ENCODE measurements at regions not wholly inside any gene's neighbourhood (a gene's known extent, or its start where the extent isn't known, plus 50 kb on each side); places are given as distances from the start of the nearest gene placed in this dataset.

DNA sequence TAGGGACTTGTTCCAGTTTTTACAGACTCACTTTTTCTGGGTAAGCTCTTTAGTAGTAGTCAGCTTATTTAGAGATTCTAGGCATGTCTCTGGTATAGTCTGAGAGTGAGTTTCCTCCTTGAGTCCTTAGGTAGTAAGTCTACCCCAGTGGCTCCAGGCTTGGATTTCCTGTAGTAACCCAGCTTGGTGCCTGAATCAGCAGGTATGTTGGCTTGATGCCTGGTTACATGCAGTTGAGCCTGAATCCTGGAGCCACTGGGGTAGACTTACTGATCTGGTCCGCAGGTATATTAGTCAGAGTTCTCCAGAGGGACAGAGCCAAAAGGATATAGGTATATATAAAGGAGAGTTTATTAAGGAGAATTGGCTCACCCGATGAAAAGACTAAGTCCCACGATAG lies 85.8 kb upstream of the RBMS3 start:
- ATAC-seq (no peak), DNase-seq (ENCODE audit: low read depth, low spot score) (no peak)
- no TSS peak for BruUV-seq (replicated peaks)
- Histone ChIP-seq H3K4me3 (ENCODE audit: low read depth in 2 of 2, low read length in 2 of 2) (no peak overlapping the region), H3K27ac (ENCODE audit: low read length) (no peak overlapping the region), H3K9me3 (ENCODE audit: control insufficient read depth, insufficient read depth, low read depth, low read length) (no peaks in the 10 kb centered on the region), H3K27me3 (ENCODE audit: control insufficient read depth, insufficient read depth, low read length) (no peaks in the 10 kb centered on the region), H3K36me3 (ENCODE audit: control insufficient read depth, insufficient read depth, low read length) (no peaks in the 10 kb centered on the region), H3K4me1 (ENCODE audit: control insufficient read depth, insufficient read depth, low read length) (no peaks in the 10 kb centered on the region)
- ChIA-PET POLR2A (interaction anchor here (0.6 kb wide), 1 partner anchor 8 kb away, joined by 3 read pairs; no protein-coding TSS in a partner anchor), CTCF (no interaction called here)
- intact Hi-C loops (cut with micrococcal nuclease; ENCODE audit: unreplicated experiment) (no loop called here), in situ Hi-C loops (cut with HindIII; ENCODE audit: low pct_unique_long_range_greater_than_20kb, low sequenced_read_pairs) (no loop called here)
- TF ChIP-seq, protein P1, sequence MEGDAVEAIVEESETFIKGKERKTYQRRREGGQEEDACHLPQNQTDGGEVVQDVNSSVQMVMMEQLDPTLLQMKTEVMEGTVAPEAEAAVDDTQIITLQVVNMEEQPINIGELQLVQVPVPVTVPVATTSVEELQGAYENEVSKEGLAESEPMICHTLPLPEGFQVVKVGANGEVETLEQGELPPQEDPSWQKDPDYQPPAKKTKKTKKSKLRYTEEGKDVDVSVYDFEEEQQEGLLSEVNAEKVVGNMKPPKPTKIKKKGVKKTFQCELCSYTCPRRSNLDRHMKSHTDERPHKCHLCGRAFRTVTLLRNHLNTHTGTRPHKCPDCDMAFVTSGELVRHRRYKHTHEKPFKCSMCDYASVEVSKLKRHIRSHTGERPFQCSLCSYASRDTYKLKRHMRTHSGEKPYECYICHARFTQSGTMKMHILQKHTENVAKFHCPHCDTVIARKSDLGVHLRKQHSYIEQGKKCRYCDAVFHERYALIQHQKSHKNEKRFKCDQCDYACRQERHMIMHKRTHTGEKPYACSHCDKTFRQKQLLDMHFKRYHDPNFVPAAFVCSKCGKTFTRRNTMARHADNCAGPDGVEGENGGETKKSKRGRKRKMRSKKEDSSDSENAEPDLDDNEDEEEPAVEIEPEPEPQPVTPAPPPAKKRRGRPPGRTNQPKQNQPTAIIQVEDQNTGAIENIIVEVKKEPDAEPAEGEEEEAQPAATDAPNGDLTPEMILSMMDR (IDR thresholded peaks at IDR 0.05), result no peak
- TF ChIP-seq POLR2AphosphoS5 (IDR thresholded peaks at IDR 0.05; ENCODE audit: low read depth, low read length), result no peak
- TF ChIP-seq, protein P2, sequence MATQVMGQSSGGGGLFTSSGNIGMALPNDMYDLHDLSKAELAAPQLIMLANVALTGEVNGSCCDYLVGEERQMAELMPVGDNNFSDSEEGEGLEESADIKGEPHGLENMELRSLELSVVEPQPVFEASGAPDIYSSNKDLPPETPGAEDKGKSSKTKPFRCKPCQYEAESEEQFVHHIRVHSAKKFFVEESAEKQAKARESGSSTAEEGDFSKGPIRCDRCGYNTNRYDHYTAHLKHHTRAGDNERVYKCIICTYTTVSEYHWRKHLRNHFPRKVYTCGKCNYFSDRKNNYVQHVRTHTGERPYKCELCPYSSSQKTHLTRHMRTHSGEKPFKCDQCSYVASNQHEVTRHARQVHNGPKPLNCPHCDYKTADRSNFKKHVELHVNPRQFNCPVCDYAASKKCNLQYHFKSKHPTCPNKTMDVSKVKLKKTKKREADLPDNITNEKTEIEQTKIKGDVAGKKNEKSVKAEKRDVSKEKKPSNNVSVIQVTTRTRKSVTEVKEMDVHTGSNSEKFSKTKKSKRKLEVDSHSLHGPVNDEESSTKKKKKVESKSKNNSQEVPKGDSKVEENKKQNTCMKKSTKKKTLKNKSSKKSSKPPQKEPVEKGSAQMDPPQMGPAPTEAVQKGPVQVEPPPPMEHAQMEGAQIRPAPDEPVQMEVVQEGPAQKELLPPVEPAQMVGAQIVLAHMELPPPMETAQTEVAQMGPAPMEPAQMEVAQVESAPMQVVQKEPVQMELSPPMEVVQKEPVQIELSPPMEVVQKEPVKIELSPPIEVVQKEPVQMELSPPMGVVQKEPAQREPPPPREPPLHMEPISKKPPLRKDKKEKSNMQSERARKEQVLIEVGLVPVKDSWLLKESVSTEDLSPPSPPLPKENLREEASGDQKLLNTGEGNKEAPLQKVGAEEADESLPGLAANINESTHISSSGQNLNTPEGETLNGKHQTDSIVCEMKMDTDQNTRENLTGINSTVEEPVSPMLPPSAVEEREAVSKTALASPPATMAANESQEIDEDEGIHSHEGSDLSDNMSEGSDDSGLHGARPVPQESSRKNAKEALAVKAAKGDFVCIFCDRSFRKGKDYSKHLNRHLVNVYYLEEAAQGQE (IDR thresholded peaks at IDR 0.05; ENCODE audit: insufficient read depth in 1 of 2, low read depth in 2 of 2, low read length in 1 of 2), result no peak
- TF ChIP-seq TCF7L2 (IDR thresholded peaks at IDR 0.05; ENCODE audit: low read depth, low read length), result no peak
- TF ChIP-seq SIN3A (IDR thresholded peaks at IDR 0.05; ENCODE audit: borderline replicate concordance, insufficient read depth, low read depth, low read length), result no peak

DNA sequence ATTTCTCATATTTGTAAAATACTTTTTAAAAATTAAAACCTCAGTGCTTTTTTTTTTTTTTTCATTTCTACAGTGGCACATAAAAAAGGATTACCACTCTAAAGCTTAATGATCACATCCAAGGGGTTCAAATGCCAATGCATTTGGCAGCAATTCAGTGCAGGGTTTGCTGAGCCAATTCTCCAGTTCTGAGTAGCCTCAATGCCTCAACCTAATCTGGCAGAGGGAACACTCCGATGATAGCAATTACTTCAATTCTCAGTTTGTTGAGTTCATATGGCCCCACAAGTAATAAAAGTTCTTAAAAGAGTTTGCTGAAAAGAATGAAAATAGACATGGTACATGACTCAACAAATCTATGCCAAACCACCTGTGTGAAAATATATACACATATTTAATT lies 79.3 kb upstream of the RBMS3 start:
- TF ChIP-seq SIN3A (IDR thresholded peaks at IDR 0.05; ENCODE audit: borderline replicate concordance, insufficient read depth, low read depth, low read length), result no peak
- no peak for TF ChIP-seq POLR2AphosphoS5 (IDR thresholded peaks at IDR 0.05; ENCODE audit: low read depth, low read length)
- in situ Hi-C loops (cut with HindIII; ENCODE audit: low pct_unique_long_range_greater_than_20kb, low sequenced_read_pairs), result no loop called here
- BruUV-seq (replicated peaks), result no TSS peak
- ATAC-seq, result no peak
- POLR2A ChIA-PET, result no interaction called here
- Histone ChIP-seq H3K9me3 (ENCODE audit: control insufficient read depth, insufficient read depth, low read depth, low read length) (no peaks in the 10 kb centered on the region), H3K27me3 (ENCODE audit: control insufficient read depth, insufficient read depth, low read length) (no peaks in the 10 kb centered on the region), H3K4me1 (ENCODE audit: control insufficient read depth, insufficient read depth, low read length) (no peaks in the 10 kb centered on the region), H3K36me3 (ENCODE audit: control insufficient read depth, insufficient read depth, low read length) (no peaks in the 10 kb centered on the region), H3K4me3 (ENCODE audit: low read depth in 2 of 2, low read length in 2 of 2) (no peak overlapping the region), H3K27ac (ENCODE audit: low read length) (no peak overlapping the region)
- DNase-seq (ENCODE audit: low read depth, low spot score), result no peak
- intact Hi-C loops (cut with micrococcal nuclease; ENCODE audit: unreplicated experiment), result no loop called here
- CTCF ChIA-PET, result no interaction called here

DNA sequence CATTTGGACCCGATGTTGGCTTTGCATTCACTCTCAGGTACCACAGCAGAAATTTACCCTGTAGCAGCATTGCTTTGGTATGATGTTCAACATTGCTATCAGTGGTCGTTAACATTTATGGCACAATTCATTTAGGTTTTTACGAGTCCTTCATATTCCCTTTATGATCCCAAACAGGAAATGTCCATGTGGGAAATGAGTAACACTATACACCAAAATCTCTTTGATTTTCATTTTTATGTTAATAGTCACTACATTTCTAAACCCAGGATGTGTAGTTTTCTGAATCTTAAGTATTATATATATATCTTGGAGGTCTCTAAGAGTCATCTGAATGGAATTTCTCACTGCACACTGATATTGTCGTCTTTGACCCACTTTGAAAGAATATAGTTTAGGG lies 78.5 kb upstream of the RBMS3 start:
- no peaks in the 10 kb centered on the region for H3K36me3 ChIP-seq (ENCODE audit: control insufficient read depth, insufficient read depth, low read length)
- BruUV-seq (replicated peaks), result no TSS peak
- ChIA-PET CTCF (no interaction called here), POLR2A (no interaction called here)
- DNase-seq (ENCODE audit: low read depth, low spot score), result no peak
- in situ Hi-C loops (cut with HindIII; ENCODE audit: low pct_unique_long_range_greater_than_20kb, low sequenced_read_pairs), result no loop called here
- no peak overlapping the region for H3K4me3 ChIP-seq (ENCODE audit: low read depth in 2 of 2, low read length in 2 of 2)
- no peaks in the 10 kb centered on the region for H3K9me3 ChIP-seq (ENCODE audit: control insufficient read depth, insufficient read depth, low read depth, low read length)
- TF ChIP-seq SIN3A (IDR thresholded peaks at IDR 0.05; ENCODE audit: borderline replicate concordance, insufficient read depth, low read depth, low read length) (no peak), POLR2AphosphoS5 (IDR thresholded peaks at IDR 0.05; ENCODE audit: low read depth, low read length) (no peak), TCF7L2 (IDR thresholded peaks at IDR 0.05; ENCODE audit: low read depth, low read length) (no peak)
- TF ChIP-seq, protein P2 (IDR thresholded peaks at IDR 0.05; ENCODE audit: insufficient read depth in 1 of 2, low read depth in 2 of 2, low read length in 1 of 2), result no peak
- TF ChIP-seq, protein P1 (IDR thresholded peaks at IDR 0.05), result no peak
- intact Hi-C loops (cut with micrococcal nuclease; ENCODE audit: unreplicated experiment), result no loop called here
- no peak for ATAC-seq
- H3K27me3 ChIP-seq (ENCODE audit: control insufficient read depth, insufficient read depth, low read length), result no peaks in the 10 kb centered on the region
- no peaks in the 10 kb centered on the region for H3K4me1 ChIP-seq (ENCODE audit: control insufficient read depth, insufficient read depth, low read length)
- no peak overlapping the region for H3K27ac ChIP-seq (ENCODE audit: low read length)
